ENCODE measurements at regions not wholly inside any gene's neighbourhood (a gene's known extent, or its start where the extent isn't known, plus 50 kb on each side); places are given as distances from the start of the nearest gene placed in this dataset.
"Not testable (repeated sequence)": the region's sequence is repeated elsewhere in the genome, so short reads cannot be mapped to it uniquely, and the experiment has no call there.

- TF ChIP-seq, protein P1, sequence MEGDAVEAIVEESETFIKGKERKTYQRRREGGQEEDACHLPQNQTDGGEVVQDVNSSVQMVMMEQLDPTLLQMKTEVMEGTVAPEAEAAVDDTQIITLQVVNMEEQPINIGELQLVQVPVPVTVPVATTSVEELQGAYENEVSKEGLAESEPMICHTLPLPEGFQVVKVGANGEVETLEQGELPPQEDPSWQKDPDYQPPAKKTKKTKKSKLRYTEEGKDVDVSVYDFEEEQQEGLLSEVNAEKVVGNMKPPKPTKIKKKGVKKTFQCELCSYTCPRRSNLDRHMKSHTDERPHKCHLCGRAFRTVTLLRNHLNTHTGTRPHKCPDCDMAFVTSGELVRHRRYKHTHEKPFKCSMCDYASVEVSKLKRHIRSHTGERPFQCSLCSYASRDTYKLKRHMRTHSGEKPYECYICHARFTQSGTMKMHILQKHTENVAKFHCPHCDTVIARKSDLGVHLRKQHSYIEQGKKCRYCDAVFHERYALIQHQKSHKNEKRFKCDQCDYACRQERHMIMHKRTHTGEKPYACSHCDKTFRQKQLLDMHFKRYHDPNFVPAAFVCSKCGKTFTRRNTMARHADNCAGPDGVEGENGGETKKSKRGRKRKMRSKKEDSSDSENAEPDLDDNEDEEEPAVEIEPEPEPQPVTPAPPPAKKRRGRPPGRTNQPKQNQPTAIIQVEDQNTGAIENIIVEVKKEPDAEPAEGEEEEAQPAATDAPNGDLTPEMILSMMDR (IDR thresholded peaks at IDR 0.05 in 8 of 11, conservative IDR thresholded peaks at IDR 0.05 in 3 of 11): not testable (repeated sequence)
- not testable (repeated sequence) for TF ChIP-seq POLR2A, POLR2AphosphoS5 (IDR thresholded peaks at IDR 0.05)
Measured at GRCh38 chr2:87343347-87343746, 321.7 kb upstream of the PLGLB1 start.

All from spleen (tissue), 7 donors.